Smooth muscle cell (in vitro differentiated cells): ENCODE measurements at regions not wholly inside any gene's neighbourhood (a gene's known extent, or its start where the extent isn't known, plus 50 kb on each side); places are given as distances from the start of the nearest gene placed in this dataset.

Source experiments
- DNase-seq: peaks from one replicate; lab custom pipeline; 2025; ENCODE audit not compliant: unreplicated experiment; lab: John Stamatoyannopoulos, UW
- H2AFZ ChIP-seq: fragments of 200-600 bp; sonication (generic); 2 replicates; pipeline ENCODE4 v1.6.0; 2016; ENCODE audit warnings: antibody characterized with exemption, low read depth, mild to moderate bottlenecking
- H3F3A ChIP-seq: fragments of 200-600 bp; sonication (generic); 2 replicates; pipeline ENCODE4 v1.6.0; 2017; ENCODE audit warnings: antibody characterized with exemption, low read depth
- H3K27ac ChIP-seq: fragments of 200-600 bp; sonication (generic); 2 replicates; pipeline ENCODE4 v1.5.1; 2016; ENCODE audit warnings: low read depth, mild to moderate bottlenecking
- H3K27me3 ChIP-seq: fragments of 200-600 bp; sonication (generic); 2 replicates; pipeline ENCODE4 v1.6.1; 2016; ENCODE audit warnings: low read depth, mild to moderate bottlenecking
- H3K36me3 ChIP-seq: fragments of 200-600 bp; sonication (generic); 2 replicates; pipeline ENCODE4 v1.5.1; 2016; ENCODE audit warnings: low read depth
- H3K4me1 ChIP-seq: fragments of 200-600 bp; sonication (generic); 2 replicates; pipeline ENCODE4 v1.5.1; 2016; ENCODE audit warnings: low read depth
- H3K4me2 ChIP-seq: fragments of 200-600 bp; sonication (generic); 2 replicates; pipeline ENCODE4 v1.6.0; 2016; ENCODE audit warnings: mild to moderate bottlenecking
- H3K4me3 ChIP-seq: fragments of 200-600 bp; sonication (generic); 2 replicates; pipeline ENCODE4 v1.5.1; 2016; ENCODE audit warnings: mild to moderate bottlenecking
- H3K79me2 ChIP-seq: fragments of 200-600 bp; sonication (generic); 2 replicates; pipeline ENCODE4 v1.6.0; 2016; ENCODE audit warnings: low read depth, mild to moderate bottlenecking
- H3K9ac ChIP-seq: fragments of 200-600 bp; sonication (generic); 2 replicates; pipeline ENCODE4 v1.6.0; 2016; ENCODE audit warnings: low read depth
- H3K9me3 ChIP-seq: fragments of 200-600 bp; sonication (generic); replicated peaks from 2 replicates; pipeline ENCODE4 v1.5.1; 2016; ENCODE audit warnings: low read depth
- H4K20me1 ChIP-seq: fragments of 200-600 bp; sonication (generic); 2 replicates; pipeline ENCODE4 v1.6.0; 2016; ENCODE audit warnings: low read depth
- TF ChIP-seq, protein P1 (sequence below): fragments of 200-600 bp; sonication (generic); IDR thresholded peaks from 2 replicates; pipeline ENCODE4 v1.5.1; 2017; ENCODE audit warnings: borderline replicate concordance, mild to moderate bottlenecking, antibody characterized with exemption; ENCODE audit not compliant: insufficient read depth, poor library complexity, severe bottlenecking

DNA sequence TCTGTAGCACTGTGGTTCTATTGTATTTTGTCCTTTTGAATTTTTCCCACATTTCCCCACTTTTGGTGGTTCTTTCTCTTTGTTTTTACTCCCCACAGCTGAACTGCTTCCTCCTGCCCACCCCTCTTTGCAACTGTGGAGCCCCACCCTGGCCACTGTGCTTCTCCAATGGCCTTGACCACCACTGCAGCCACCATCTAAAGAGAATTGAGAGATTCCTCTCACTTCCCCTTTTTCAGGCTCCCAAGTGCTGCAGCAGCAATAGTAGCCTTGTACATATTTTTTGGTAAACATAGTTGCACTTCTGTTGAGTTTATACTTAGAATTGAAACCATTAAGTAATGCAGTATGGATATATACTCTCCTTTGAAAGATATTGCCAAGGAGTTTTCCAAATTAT, 51.3 kb upstream of the FRMPD3 start:
- Histone ChIP-seq H3K9me3 (no peaks in the 10 kb centered on the region), H3F3A (no peaks in the 10 kb centered on the region), H3K79me2 (no peaks in the 10 kb centered on the region), H3K27ac (no peak overlapping the region), H3K27me3 (no peaks in the 10 kb centered on the region), H3K4me3 (no peak overlapping the region), H3K9ac (no peak overlapping the region), H3K36me3 (no peaks in the 10 kb centered on the region), H3K4me1 (no peaks in the 10 kb centered on the region), H2AFZ (no peak overlapping the region), H3K4me2 (no peak overlapping the region), H4K20me1 (no peaks in the 10 kb centered on the region)
- DNase-seq, result no peak
- TF ChIP-seq, protein P1, sequence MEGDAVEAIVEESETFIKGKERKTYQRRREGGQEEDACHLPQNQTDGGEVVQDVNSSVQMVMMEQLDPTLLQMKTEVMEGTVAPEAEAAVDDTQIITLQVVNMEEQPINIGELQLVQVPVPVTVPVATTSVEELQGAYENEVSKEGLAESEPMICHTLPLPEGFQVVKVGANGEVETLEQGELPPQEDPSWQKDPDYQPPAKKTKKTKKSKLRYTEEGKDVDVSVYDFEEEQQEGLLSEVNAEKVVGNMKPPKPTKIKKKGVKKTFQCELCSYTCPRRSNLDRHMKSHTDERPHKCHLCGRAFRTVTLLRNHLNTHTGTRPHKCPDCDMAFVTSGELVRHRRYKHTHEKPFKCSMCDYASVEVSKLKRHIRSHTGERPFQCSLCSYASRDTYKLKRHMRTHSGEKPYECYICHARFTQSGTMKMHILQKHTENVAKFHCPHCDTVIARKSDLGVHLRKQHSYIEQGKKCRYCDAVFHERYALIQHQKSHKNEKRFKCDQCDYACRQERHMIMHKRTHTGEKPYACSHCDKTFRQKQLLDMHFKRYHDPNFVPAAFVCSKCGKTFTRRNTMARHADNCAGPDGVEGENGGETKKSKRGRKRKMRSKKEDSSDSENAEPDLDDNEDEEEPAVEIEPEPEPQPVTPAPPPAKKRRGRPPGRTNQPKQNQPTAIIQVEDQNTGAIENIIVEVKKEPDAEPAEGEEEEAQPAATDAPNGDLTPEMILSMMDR, result no peak
